ENCODE measurements at regions not wholly inside any gene's neighbourhood (a gene's known extent, or its start where the extent isn't known, plus 50 kb on each side); places are given as distances from the start of the nearest gene placed in this dataset.

GRCh38 chr10:36748128-36748871 is 377.1 kb upstream of the ANKRD30A start:
- TF ChIP-seq CTCF (IDR thresholded peaks at IDR 0.05; ENCODE audit: extremely low read depth in 1 of 2, insufficient read depth in 1 of 2, low read depth in 1 of 2, low read length in 2 of 2) (no peak), MAX (IDR thresholded peaks at IDR 0.05; ENCODE audit: insufficient read depth, insufficient read length) (no peak), EZH2 (IDR thresholded peaks at IDR 0.05; ENCODE audit: borderline replicate concordance, low read depth, low read length, severe bottlenecking) (no peak), POLR2AphosphoS5 (IDR thresholded peaks at IDR 0.05; ENCODE audit: insufficient read depth, low read depth, low read length) (no peak), FOS (IDR thresholded peaks at IDR 0.05; ENCODE audit: borderline replicate concordance, insufficient read depth, low read length) (no peak), GATA2 (IDR thresholded peaks at IDR 0.05; ENCODE audit: insufficient read depth, insufficient read length, low read depth, low read length) (no peak)

All from endothelial cell of umbilical vein (primary cell).